ENCODE measurements at regions not wholly inside any gene's neighbourhood (a gene's known extent, or its start where the extent isn't known, plus 50 kb on each side); places are given as distances from the start of the nearest gene placed in this dataset.

- DNase-seq = no peak
- H3K27ac Mint-ChIP-seq = no peak overlapping the region
- ChIA-PET POLR2A (no interaction called here), CTCF (no interaction called here)
- no peaks in the 10 kb centered on the region for H3K36me3 Mint-ChIP-seq (ENCODE audit: low read depth)
- no peak overlapping the region for H3K4me3 Mint-ChIP-seq
- H3K9me3 Mint-ChIP-seq = no peaks in the 10 kb centered on the region
- no peaks in the 10 kb centered on the region for H3K4me1 Mint-ChIP-seq
- H3K27me3 Mint-ChIP-seq = no peaks in the 10 kb centered on the region
These were observed 1255.7 kb upstream of the ZEB2 start for GRCh38 chr2:145775591-145775990.

GRCh38 chr2:145771525-145771924, 1251.6 kb upstream of the ZEB2 start:
- no peak overlapping the region for H3K4me3 Mint-ChIP-seq
- H3K9me3 Mint-ChIP-seq = no peaks in the 10 kb centered on the region
- H3K27ac Mint-ChIP-seq = no peak overlapping the region
- no peaks in the 10 kb centered on the region for H3K36me3 Mint-ChIP-seq (ENCODE audit: low read depth)
- no peaks in the 10 kb centered on the region for H3K27me3 Mint-ChIP-seq
- CTCF ChIA-PET = no interaction called here
- no peak for DNase-seq
- no peaks in the 10 kb centered on the region for H3K4me1 Mint-ChIP-seq
- POLR2A ChIA-PET = no interaction called here

DNA sequence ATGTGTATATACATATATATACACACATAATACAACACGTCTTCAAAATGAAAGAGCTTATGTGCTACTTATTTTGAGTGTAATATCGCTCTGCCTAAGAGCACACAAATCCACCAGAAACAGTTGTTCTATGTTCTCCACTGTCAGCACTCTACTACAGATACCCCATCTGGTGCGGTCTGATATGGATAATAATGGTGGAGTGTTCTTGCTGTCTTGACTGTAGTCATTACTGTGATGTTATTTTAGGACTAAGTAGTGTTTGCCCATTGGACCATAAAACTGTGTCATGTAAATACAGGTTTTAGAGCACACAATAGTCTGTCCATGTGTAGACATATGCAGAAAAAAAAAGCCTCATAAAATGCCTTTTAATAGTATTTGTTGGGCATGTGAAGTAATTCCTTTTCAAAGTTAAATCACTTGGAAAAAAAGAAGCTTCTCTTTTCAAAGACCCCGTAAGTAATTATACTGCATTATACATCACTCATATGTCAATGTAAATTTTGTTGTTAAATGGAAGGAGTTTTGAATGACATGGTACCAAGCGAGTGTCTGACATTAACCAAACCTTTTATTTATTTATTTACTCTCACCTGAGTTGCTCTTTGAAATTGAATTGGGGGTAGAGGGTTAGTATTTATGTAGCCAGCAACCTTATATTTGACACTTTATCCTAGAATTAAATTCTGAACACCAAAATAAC, 1249.2 kb upstream of the ZEB2 start:
- Mint-ChIP-seq H3K4me3 (no peak overlapping the region), H3K27me3 (no peaks in the 10 kb centered on the region), H3K27ac (no peak overlapping the region), H3K36me3 (ENCODE audit: low read depth) (no peaks in the 10 kb centered on the region), H3K4me1 (no peaks in the 10 kb centered on the region), H3K9me3 (no peaks in the 10 kb centered on the region)
- ChIA-PET CTCF (no interaction called here), POLR2A (no interaction called here)
- no peak for DNase-seq

- no peak for DNase-seq
- H3K27me3 Mint-ChIP-seq = no peaks in the 10 kb centered on the region
- ChIA-PET POLR2A (no interaction called here), CTCF (interaction anchor here (0.6 to 1.0 kb wide), 2 partner anchors 8 to 73 kb away, joined by 3 read pairs; no protein-coding TSS in a partner anchor)
- H3K4me3 Mint-ChIP-seq = no peak overlapping the region
- H3K4me1 Mint-ChIP-seq = no peaks in the 10 kb centered on the region
- no peaks in the 10 kb centered on the region for H3K9me3 Mint-ChIP-seq
- no peak overlapping the region for H3K27ac Mint-ChIP-seq
- no peaks in the 10 kb centered on the region for H3K36me3 Mint-ChIP-seq (ENCODE audit: low read depth)
These were observed 1246.0 kb upstream of the ZEB2 start for GRCh38 chr2:145765874-145766273.

- H3K27ac Mint-ChIP-seq = no peak overlapping the region
- no peak for DNase-seq
- no peaks in the 10 kb centered on the region for H3K4me1 Mint-ChIP-seq
- CTCF ChIA-PET = no interaction called here
- no peaks in the 10 kb centered on the region for H3K36me3 Mint-ChIP-seq (ENCODE audit: low read depth)
- H3K27me3 Mint-ChIP-seq = no peaks in the 10 kb centered on the region
- H3K4me3 Mint-ChIP-seq = no peak overlapping the region
- POLR2A ChIA-PET = no interaction called here
- no peaks in the 10 kb centered on the region for H3K9me3 Mint-ChIP-seq
These were observed 1244.7 kb upstream of the ZEB2 start for GRCh38 chr2:145764631-145765030.

DNA sequence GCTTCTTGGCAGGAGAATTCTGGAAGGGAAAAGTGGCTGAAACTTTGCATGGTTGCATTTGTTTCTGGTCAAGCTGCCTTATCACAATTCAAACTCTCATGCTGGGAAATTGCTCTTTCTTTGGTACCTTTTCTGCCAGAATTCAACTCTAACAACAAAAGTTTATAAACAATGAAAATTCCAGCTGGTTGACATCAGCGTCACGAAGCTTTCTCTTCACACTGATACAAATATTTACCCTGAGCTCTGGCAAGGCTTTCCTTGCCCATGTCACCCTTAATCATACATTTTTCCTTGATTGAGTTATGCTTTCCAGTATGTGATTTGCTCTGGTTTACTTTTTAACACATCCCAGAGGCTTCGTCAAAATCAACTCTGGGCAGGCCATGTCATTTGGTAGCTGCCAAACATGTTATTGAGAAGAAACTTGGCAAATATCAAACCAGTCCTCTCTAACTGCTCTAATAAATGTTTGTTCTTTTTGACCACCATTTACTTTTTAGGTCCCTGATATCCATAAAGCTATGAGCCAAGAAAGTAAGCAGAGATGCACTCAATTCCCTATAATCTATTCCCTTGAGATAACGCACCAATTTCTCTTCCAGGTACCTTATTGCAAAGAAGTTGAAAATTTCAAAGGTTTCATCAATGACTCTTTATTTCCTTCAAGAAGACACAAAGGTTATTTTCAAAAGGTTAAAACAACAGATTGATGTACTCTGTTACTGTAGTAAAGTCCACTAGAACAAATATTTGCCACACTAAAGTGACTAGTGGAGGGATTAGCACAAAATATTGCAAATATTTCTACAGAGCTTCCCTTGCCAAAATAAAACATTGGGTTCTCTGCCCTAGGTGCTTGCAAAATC, 1241.1 kb upstream of the ZEB2 start:
- H3K9me3 Mint-ChIP-seq = no peaks in the 10 kb centered on the region
- no peaks in the 10 kb centered on the region for H3K4me1 Mint-ChIP-seq
- H3K27ac Mint-ChIP-seq = no peak overlapping the region
- H3K4me3 Mint-ChIP-seq = no peak overlapping the region
- no peak for DNase-seq
- no peaks in the 10 kb centered on the region for H3K36me3 Mint-ChIP-seq (ENCODE audit: low read depth)
- POLR2A ChIA-PET = no interaction called here
- H3K27me3 Mint-ChIP-seq = no peaks in the 10 kb centered on the region
- CTCF ChIA-PET = interaction anchor here (0.6 kb wide), 1 partner anchor 37 kb away, joined by 3 read pairs; no protein-coding TSS in a partner anchor

- H3K27ac Mint-ChIP-seq = no peak overlapping the region
- H3K36me3 Mint-ChIP-seq (ENCODE audit: low read depth) = no peaks in the 10 kb centered on the region
- DNase-seq = no peak
- H3K4me3 Mint-ChIP-seq = no peak overlapping the region
- H3K9me3 Mint-ChIP-seq = no peaks in the 10 kb centered on the region
- H3K27me3 Mint-ChIP-seq = no peaks in the 10 kb centered on the region
- ChIA-PET POLR2A (no interaction called here), CTCF (no interaction called here)
- no peaks in the 10 kb centered on the region for H3K4me1 Mint-ChIP-seq
These were observed 1239.5 kb upstream of the ZEB2 start for GRCh38 chr2:145759228-145759915.

DNA sequence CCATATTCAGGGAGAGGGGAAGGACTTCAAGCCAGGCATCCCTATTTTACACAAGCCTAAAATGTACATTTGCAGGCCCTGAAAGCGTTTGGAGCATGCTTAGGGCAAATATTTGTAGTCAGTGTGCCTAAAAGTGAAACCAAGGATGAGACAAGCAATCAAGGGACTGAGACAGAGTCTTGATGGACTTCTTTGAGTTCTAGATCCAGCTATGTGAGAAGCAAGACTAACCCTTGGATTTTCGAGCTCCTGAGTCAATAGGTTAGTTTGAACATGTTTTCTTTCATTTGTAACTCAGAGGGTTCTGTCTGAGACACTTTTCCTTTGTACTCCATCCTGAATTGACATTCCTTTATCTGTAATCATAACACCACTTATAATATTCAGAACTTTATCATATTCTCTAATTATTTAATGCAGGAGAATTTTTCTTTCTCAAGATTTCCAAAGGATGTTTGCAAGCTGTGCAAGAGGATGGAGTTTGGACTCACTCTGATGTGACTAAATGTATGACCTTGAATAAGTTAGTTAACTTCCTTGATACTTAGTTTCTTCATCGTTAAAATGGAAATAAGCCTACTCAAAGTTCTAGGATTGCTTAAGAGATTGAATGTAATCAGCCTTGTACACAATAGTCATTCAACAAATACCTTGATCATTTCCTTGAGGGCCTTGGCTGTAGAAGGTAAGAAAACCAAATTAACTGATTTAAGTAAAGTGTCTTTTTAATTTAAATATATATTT, 1237.8 kb upstream of the ZEB2 start:
- H3K36me3 Mint-ChIP-seq (ENCODE audit: low read depth) = no peaks in the 10 kb centered on the region
- no peak for DNase-seq
- POLR2A ChIA-PET = no interaction called here
- H3K27me3 Mint-ChIP-seq = no peaks in the 10 kb centered on the region
- CTCF ChIA-PET = interaction anchor here (0.6 kb wide), 1 partner anchor 9 kb away, joined by 3 read pairs; no protein-coding TSS in a partner anchor
- no peaks in the 10 kb centered on the region for H3K9me3 Mint-ChIP-seq
- H3K4me3 Mint-ChIP-seq = no peak overlapping the region
- H3K27ac Mint-ChIP-seq = no peak overlapping the region
- H3K4me1 Mint-ChIP-seq = no peaks in the 10 kb centered on the region

GRCh38 chr2:145755019-145755837, 1235.3 kb upstream of the ZEB2 start:
- no peak for DNase-seq
- no peaks in the 10 kb centered on the region for H3K27me3 Mint-ChIP-seq
- H3K4me1 Mint-ChIP-seq = peaks cover 5% of the 10 kb centered on the region
- no peak overlapping the region for H3K4me3 Mint-ChIP-seq
- no peak overlapping the region for H3K27ac Mint-ChIP-seq
- no peaks in the 10 kb centered on the region for H3K36me3 Mint-ChIP-seq (ENCODE audit: low read depth)
- ChIA-PET POLR2A (no interaction called here), CTCF (no interaction called here)
- H3K9me3 Mint-ChIP-seq = no peaks in the 10 kb centered on the region

DNA sequence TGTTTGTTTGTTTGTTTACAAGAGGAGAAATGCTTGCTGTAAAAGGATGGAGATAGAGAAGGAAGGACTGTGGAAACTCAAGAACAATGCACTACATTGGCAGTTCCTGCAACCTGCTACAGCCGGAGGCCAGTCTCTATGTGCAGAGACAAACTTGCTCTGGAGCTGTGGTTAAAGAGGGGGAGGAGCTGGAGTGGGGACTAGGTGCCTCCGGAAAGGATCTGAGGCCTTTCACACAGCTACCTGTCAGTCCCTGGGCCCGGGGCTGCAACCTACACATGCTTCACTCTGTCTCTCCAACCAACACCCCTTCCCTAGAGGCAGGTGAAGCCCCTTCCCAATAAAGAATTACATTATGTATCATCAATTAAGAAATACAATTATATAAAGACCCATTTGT, 1234.0 kb upstream of the ZEB2 start:
- ChIA-PET POLR2A (no interaction called here), CTCF (no interaction called here)
- no peaks in the 10 kb centered on the region for H3K9me3 Mint-ChIP-seq
- H3K4me1 Mint-ChIP-seq = peaks cover 5% of the 10 kb centered on the region
- no peak for DNase-seq
- no peaks in the 10 kb centered on the region for H3K27me3 Mint-ChIP-seq
- no peak overlapping the region for H3K27ac Mint-ChIP-seq
- H3K36me3 Mint-ChIP-seq (ENCODE audit: low read depth) = no peaks in the 10 kb centered on the region
- H3K4me3 Mint-ChIP-seq = no peak overlapping the region

DNA sequence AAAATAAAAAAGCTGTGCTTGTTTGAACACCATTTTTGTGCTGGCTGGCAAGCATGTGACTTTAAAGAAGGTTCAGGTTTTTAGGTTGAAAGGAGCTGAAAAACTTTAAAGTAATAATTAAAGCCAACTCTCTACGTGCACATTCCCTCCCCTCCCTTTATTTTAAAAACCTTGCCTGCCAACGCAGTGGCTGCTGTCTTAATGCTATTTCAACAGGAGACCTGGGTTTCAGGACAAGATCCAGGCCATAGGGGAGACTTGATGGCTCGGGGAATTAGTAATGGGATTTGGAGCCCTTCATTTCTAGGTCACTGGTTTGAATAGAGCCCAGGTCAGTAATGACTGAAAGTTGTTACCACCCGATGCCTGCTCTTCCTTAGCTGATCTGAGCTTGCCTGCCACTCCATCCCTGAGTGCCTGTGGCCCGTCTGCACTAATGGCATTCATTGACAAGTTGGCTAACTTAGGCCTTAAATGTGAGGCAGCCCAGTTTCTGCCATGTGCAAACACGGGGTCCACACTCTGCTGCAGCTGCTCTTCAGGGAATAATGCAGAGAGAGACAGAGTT, 1233.2 kb upstream of the ZEB2 start:
- CTCF ChIA-PET = no interaction called here
- no peak overlapping the region for H3K27ac Mint-ChIP-seq
- H3K9me3 Mint-ChIP-seq = no peaks in the 10 kb centered on the region
- POLR2A ChIA-PET = interaction anchor here (1.0 kb wide), 1 partner anchor 26 kb away, joined by 3 read pairs; no protein-coding TSS in a partner anchor
- no peak overlapping the region for H3K4me3 Mint-ChIP-seq
- no peaks in the 10 kb centered on the region for H3K36me3 Mint-ChIP-seq (ENCODE audit: low read depth)
- DNase-seq = no peak
- H3K27me3 Mint-ChIP-seq = no peaks in the 10 kb centered on the region
- H3K4me1 Mint-ChIP-seq = peaks cover 8% of the 10 kb centered on the region

DNA sequence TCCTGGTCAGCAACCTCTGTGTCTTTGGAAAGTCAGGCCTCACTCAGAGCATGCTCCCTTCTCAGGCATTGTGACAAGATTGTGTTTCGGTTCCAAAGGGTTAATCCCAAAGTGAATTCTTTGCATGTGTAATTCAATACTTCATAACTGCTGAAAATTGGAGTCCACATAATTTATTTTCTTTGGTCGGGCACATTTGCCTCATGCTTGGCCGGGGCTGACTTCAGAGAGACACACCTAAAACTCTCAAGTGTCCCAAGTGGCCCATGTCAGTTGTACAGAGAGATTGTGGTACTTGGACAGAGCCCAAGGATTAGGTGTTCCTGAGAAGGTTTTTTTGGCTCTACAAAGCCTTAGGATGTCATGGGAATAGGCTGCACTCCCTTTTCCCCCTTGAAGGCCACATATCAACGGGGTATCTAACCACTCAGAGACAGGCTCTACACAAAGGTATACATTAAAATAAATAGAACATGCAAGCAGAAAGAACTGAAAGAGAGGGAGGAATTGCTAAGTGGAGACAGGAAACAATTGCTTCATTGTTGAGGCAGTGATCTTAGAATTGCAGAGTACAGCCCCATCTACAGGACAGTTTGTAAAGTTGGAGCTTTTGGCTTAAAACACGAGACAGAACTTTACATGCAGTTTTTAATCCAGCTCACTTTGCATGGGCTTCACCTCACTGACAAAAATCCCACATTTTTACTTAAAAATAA, 1232.3 kb upstream of the ZEB2 start:
- H3K27ac Mint-ChIP-seq = no peak overlapping the region
- H3K9me3 Mint-ChIP-seq = no peaks in the 10 kb centered on the region
- H3K27me3 Mint-ChIP-seq = no peaks in the 10 kb centered on the region
- no peaks in the 10 kb centered on the region for H3K36me3 Mint-ChIP-seq (ENCODE audit: low read depth)
- POLR2A ChIA-PET = interaction anchor here (1.0 kb wide), 1 partner anchor 27 kb away, joined by 3 read pairs; no protein-coding TSS in a partner anchor
- DNase-seq = no peak
- CTCF ChIA-PET = no interaction called here
- peaks cover 8% of the 10 kb centered on the region for H3K4me1 Mint-ChIP-seq
- H3K4me3 Mint-ChIP-seq = no peak overlapping the region
